PC-3 (cell line): ENCODE measurements at regions not wholly inside any gene's neighbourhood (a gene's known extent, or its start where the extent isn't known, plus 50 kb on each side); places are given as distances from the start of the nearest gene placed in this dataset.

Experiments used
- EZH2phosphoT487 ChIP-seq: fragments of 300-600 bp; sonication (generic); IDR thresholded peaks from 2 replicates; pipeline ENCODE4 v1.6.1; 2018; ENCODE audit warnings: mild to moderate bottlenecking, antibody characterized with exemption, low read length, borderline replicate concordance
- TF ChIP-seq, protein P1 (sequence below): fragments of 300-600 bp; sonication (generic); conservative IDR thresholded peaks from 2 replicates; pipeline ENCODE4 v1.5.1; 2017; ENCODE audit warnings: antibody characterized with exemption, low read depth, mild to moderate bottlenecking, low read length

DNA sequence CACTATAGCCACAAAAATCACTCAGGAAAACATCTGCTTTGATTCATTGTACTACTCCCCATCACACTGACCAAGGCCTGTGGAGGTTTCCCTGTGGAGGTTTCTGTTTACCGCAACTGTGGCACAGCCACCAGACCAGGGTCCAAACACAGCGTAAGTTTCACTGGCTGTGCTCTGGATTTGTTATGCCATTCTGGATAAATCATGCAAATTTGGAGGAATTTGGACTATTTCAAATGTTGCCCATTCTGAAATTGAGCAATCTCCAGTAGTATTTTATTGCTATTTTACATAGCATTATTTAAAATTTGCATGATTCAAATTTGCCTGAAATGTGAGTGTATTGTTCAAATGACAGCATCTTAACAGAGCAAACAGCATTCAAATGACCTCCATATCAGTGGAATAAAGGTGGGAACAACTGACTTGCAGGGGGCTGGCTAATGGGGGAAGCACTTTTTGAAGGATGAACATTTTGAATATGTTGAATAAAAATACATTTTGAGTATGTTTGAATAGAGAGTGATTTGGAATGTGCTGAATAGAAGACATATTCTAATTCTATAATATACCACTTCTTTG, 66.1 kb upstream of the ACSL1 start:
- TF ChIP-seq, protein P1, sequence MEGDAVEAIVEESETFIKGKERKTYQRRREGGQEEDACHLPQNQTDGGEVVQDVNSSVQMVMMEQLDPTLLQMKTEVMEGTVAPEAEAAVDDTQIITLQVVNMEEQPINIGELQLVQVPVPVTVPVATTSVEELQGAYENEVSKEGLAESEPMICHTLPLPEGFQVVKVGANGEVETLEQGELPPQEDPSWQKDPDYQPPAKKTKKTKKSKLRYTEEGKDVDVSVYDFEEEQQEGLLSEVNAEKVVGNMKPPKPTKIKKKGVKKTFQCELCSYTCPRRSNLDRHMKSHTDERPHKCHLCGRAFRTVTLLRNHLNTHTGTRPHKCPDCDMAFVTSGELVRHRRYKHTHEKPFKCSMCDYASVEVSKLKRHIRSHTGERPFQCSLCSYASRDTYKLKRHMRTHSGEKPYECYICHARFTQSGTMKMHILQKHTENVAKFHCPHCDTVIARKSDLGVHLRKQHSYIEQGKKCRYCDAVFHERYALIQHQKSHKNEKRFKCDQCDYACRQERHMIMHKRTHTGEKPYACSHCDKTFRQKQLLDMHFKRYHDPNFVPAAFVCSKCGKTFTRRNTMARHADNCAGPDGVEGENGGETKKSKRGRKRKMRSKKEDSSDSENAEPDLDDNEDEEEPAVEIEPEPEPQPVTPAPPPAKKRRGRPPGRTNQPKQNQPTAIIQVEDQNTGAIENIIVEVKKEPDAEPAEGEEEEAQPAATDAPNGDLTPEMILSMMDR, result no peak
- no peak for TF ChIP-seq EZH2phosphoT487
